ENCODE measurements at regions not wholly inside any gene's neighbourhood (a gene's known extent, or its start where the extent isn't known, plus 50 kb on each side); places are given as distances from the start of the nearest gene placed in this dataset.
"Not testable (repeated sequence)": the region's sequence is repeated elsewhere in the genome, so short reads cannot be mapped to it uniquely, and the experiment has no call there.

GRCh38 chr10:30719832-30720231 is 90.3 kb upstream of the LYZL2 start:
- no peak for DNase-seq (ENCODE audit: low read depth)
- no peak for TF ChIP-seq CTCF (IDR thresholded peaks at IDR 0.05; ENCODE audit: low read length, missing control alignments)
- H3K4me3 ChIP-seq (replicated peaks; ENCODE audit: low read depth, low read length) = no peak overlapping the region

GRCh38 chr10:30709700-30710358 is 80.3 kb upstream of the LYZL2 start:
- H3K4me3 ChIP-seq (replicated peaks; ENCODE audit: low read depth, low read length) = no peak overlapping the region
- TF ChIP-seq CTCF (IDR thresholded peaks at IDR 0.05; ENCODE audit: low read length, missing control alignments) = no peak
- DNase-seq (ENCODE audit: low read depth) = no peak

- no peak for DNase-seq (ENCODE audit: low read depth)
- no peak overlapping the region for H3K4me3 ChIP-seq (replicated peaks; ENCODE audit: low read depth, low read length)
- peak; percentile 10 for TF ChIP-seq CTCF (IDR thresholded peaks at IDR 0.05; ENCODE audit: low read length, missing control alignments)
Measured at GRCh38 chr10:30709229-30709628, 79.7 kb upstream of the LYZL2 start.

- no peak overlapping the region for H3K4me3 ChIP-seq (replicated peaks; ENCODE audit: low read depth, low read length)
- DNase-seq (ENCODE audit: low read depth) = no peak
- no peak for TF ChIP-seq CTCF (IDR thresholded peaks at IDR 0.05; ENCODE audit: low read length, missing control alignments)
Measured at GRCh38 chr10:30708234-30708633, 78.7 kb upstream of the LYZL2 start.

GRCh38 chr10:30706189-30706588 is 76.6 kb upstream of the LYZL2 start:
- H3K4me3 ChIP-seq (replicated peaks; ENCODE audit: low read depth, low read length); DNase-seq (ENCODE audit: low read depth): not testable (repeated sequence)

GRCh38 chr10:30705625-30706149 is 76.1 kb upstream of the LYZL2 start:
- H3K4me3 ChIP-seq (replicated peaks; ENCODE audit: low read depth, low read length) = no peak overlapping the region
- DNase-seq (ENCODE audit: low read depth) = no peak
- TF ChIP-seq CTCF (IDR thresholded peaks at IDR 0.05; ENCODE audit: low read length, missing control alignments) = no peak

GRCh38 chr10:30705101-30705624 is 75.6 kb upstream of the LYZL2 start:
- TF ChIP-seq CTCF (IDR thresholded peaks at IDR 0.05; ENCODE audit: low read length, missing control alignments) = no peak
- no peak for DNase-seq (ENCODE audit: low read depth)
- no peak overlapping the region for H3K4me3 ChIP-seq (replicated peaks; ENCODE audit: low read depth, low read length)

- not testable (repeated sequence) for DNase-seq (ENCODE audit: low read depth); H3K4me3 ChIP-seq (replicated peaks; ENCODE audit: low read depth, low read length)
Measured at GRCh38 chr10:30704601-30705100, 75.1 kb upstream of the LYZL2 start.

All from fibroblast of pulmonary artery (primary cell).